ENCODE measurements at regions not wholly inside any gene's neighbourhood (a gene's known extent, or its start where the extent isn't known, plus 50 kb on each side); places are given as distances from the start of the nearest gene placed in this dataset.

- TF ChIP-seq EZH2 (IDR thresholded peaks at IDR 0.05; ENCODE audit: borderline replicate concordance) = no peak
- TF ChIP-seq CTCF (IDR thresholded peaks at IDR 0.05; ENCODE audit: poor library complexity) = no peak
Measured at GRCh38 chr2:204172145-204172600, 235.6 kb downstream of the ICOS start.
